ENCODE measurements at regions not wholly inside any gene's neighbourhood (a gene's known extent, or its start where the extent isn't known, plus 50 kb on each side); places are given as distances from the start of the nearest gene placed in this dataset.

GRCh38 chr4:17170131-17170530 is 271.7 kb upstream of the LDB2 start:
- TF ChIP-seq CTCF (conservative IDR thresholded peaks at IDR 0.05) (no peak), EZH2 (IDR thresholded peaks at IDR 0.05; ENCODE audit: low read depth) (no peak)
